Uterus (tissue), 3 donors: ENCODE measurements at regions not wholly inside any gene's neighbourhood (a gene's known extent, or its start where the extent isn't known, plus 50 kb on each side); places are given as distances from the start of the nearest gene placed in this dataset.

Source experiments
- DNase-seq, 2 donors: peaks; one replicate each; pipeline ENCODE4 v3.0.0-alpha.2; 2019 to 2020
- H3K27ac ChIP-seq, 2 donors: fragments of 200-600 bp; sonication (generic); 1 replicate in 1 of 2; 2 replicates in 1 of 2; pipeline ENCODE4 v1.5.1; 2016 to 2018
- H3K27me3 ChIP-seq, 2 donors: fragments of 200-600 bp; sonication (generic); one replicate each; pipeline ENCODE4 v1.5.1; 2018 to 2019; ENCODE audit warnings: control low read depth in 1 of 2
- H3K36me3 ChIP-seq, 2 donors: fragments of 200-600 bp; sonication (generic); one replicate each; pipeline ENCODE4 v1.5.1; 2019; ENCODE audit warnings: control low read depth in 1 of 2
- H3K4me1 ChIP-seq, 2 donors: fragments of 200-600 bp; sonication (generic); one replicate each; pipeline ENCODE4 v1.5.1; 2018 to 2019; ENCODE audit warnings: control low read depth in 1 of 2
- H3K4me3 ChIP-seq, 2 donors: fragments of 200-600 bp; sonication (generic); 1 replicate in 1 of 2; 2 replicates in 1 of 2; pipeline ENCODE4 v1.5.1; 2018 to 2019; ENCODE audit warnings: mild to moderate bottlenecking in 1 of 2
- H3K9me3 ChIP-seq, 2 donors: fragments of 200-600 bp; sonication (generic); one replicate each; pipeline ENCODE4 v1.5.1; 2019; ENCODE audit warnings: control low read depth in 1 of 2
- POLR2A ChIP-seq, 2 donors: fragments of 450-650 bp; IDR thresholded peaks; one replicate each; pipeline ENCODE4 v1.6.1; 2016; ENCODE audit warnings: antibody characterized with exemption in 2 of 2, mild to moderate bottlenecking in 1 of 2, moderate library complexity in 1 of 2
- intact Hi-C: fragments of 100-400 bp; cut with DNase I; formaldehyde crosslinking; loops from one replicate; pipeline ENCODE4 v1.15.1; 2023; ENCODE audit warnings: low total_unique reads
- TF ChIP-seq, protein P1 (sequence below), 4 experiments: fragments of 200-600 bp in 2 of 4; fragments of 450-650 bp in 2 of 4; sonication (generic) in 2 of 4; IDR thresholded peaks; one replicate each; pipeline ENCODE4 v1.5.1; 2016 to 2019; ENCODE audit warnings: antibody characterized with exemption in 4 of 4, mild to moderate bottlenecking in 2 of 4, moderate library complexity in 1 of 4
- donor health status: DM: yes; HTN: yes; CAD: no.

DNA sequence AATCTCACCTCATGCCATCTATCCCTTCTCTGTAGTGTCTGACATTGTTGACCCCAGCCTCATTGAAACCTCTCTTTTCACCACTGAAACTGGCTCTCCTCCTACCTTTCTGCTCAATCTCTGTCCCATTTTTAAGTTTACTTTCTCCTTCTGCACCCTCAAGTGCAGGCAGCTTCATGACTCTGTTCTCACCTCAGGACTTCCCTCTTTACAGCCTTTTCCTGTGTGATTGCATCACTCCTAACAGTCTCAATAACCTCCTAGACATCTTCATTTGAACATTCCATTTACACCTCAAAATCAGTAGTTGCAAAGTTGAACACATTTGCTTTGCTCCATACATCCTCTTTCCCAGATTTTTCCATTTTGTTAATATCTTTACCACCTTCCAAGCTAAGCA, 172.1 kb downstream of the RASEF start:
- Histone ChIP-seq H3K9me3 (no peaks in the 10 kb centered on the region), H3K4me3 (no peak overlapping the region), H3K4me1 (no peaks in the 10 kb centered on the region), H3K27ac (no peak overlapping the region), H3K27me3 (no peaks in the 10 kb centered on the region), H3K36me3 (no peaks in the 10 kb centered on the region)
- TF ChIP-seq, protein P1, sequence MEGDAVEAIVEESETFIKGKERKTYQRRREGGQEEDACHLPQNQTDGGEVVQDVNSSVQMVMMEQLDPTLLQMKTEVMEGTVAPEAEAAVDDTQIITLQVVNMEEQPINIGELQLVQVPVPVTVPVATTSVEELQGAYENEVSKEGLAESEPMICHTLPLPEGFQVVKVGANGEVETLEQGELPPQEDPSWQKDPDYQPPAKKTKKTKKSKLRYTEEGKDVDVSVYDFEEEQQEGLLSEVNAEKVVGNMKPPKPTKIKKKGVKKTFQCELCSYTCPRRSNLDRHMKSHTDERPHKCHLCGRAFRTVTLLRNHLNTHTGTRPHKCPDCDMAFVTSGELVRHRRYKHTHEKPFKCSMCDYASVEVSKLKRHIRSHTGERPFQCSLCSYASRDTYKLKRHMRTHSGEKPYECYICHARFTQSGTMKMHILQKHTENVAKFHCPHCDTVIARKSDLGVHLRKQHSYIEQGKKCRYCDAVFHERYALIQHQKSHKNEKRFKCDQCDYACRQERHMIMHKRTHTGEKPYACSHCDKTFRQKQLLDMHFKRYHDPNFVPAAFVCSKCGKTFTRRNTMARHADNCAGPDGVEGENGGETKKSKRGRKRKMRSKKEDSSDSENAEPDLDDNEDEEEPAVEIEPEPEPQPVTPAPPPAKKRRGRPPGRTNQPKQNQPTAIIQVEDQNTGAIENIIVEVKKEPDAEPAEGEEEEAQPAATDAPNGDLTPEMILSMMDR (IDR thresholded peaks at IDR 0.05): no peak
- TF ChIP-seq POLR2A (IDR thresholded peaks at IDR 0.05): no peak
- intact Hi-C loops: no loop called here
- no peak for DNase-seq

DNA sequence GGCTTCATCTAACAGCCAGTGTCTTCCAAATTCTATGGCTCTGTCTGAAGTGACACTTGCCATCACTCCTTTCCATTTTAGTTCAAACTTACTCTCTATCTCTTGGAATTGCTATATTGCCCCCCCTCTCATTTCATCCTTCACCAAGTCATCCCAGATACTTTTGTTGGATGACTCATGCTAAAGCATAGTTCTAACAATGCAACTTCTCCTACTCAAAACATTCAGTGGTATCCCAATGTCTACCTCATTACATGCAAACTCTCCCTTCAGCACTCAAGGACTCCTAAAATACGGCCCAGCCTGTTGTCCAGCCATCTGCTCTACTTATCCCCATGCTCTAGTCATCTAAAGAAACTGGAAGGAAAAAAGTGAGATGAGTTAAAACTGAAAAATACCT, 171.6 kb downstream of the RASEF start:
- no peak overlapping the region for H3K27ac ChIP-seq
- TF ChIP-seq, protein P1 (IDR thresholded peaks at IDR 0.05): no peak
- no peak for TF ChIP-seq POLR2A (IDR thresholded peaks at IDR 0.05)
- H3K36me3 ChIP-seq: no peaks in the 10 kb centered on the region
- no peaks in the 10 kb centered on the region for H3K27me3 ChIP-seq
- intact Hi-C loops: no loop called here
- H3K4me1 ChIP-seq: no peaks in the 10 kb centered on the region
- no peak for DNase-seq
- no peak overlapping the region for H3K4me3 ChIP-seq
- H3K9me3 ChIP-seq: no peaks in the 10 kb centered on the region

DNA sequence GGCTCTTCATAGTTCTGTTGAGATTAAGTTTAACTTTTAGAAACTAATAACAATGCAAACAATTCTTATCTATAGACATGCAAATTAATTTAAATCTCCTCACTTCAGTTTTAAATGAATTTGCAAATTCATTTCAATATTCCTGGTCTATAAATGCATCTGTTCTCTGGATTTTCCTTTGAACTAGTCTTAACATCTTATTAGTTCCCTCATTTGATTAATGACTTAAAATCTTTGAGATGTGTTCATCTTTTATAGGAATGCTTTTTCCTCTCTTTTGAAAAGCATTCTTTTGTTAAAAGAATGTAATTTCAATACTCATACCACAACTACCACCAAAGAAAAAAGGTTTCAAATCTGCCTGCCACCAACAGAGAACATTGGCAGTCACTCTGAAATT, 169.4 kb downstream of the RASEF start:
- Histone ChIP-seq H3K9me3 (no peaks in the 10 kb centered on the region), H3K27me3 (no peaks in the 10 kb centered on the region), H3K4me1 (no peaks in the 10 kb centered on the region), H3K27ac (no peak overlapping the region), H3K4me3 (no peak overlapping the region), H3K36me3 (no peaks in the 10 kb centered on the region)
- intact Hi-C loops: no loop called here
- DNase-seq: no peak
- TF ChIP-seq POLR2A (IDR thresholded peaks at IDR 0.05): no peak
- TF ChIP-seq, protein P1 (IDR thresholded peaks at IDR 0.05): no peak

DNA sequence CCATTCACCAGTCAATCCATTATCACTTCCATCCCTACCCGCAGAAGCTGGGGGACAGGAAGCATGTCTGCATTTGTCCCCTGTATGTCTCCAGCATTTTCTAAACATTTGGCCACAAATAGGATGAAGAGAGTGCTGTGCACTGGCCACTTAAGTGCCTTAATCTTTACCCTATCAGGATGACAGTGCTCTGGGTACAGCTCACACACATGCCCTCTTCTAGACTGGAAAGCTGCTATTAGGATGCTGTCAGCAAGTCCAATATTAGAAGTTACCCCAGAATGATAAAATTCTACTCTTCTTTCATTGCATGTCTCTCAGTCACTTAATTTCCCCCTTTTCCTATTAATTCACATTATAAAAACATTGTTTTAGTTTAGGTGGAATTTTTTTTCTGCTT, 168.4 kb downstream of the RASEF start:
- Histone ChIP-seq H3K36me3 (no peaks in the 10 kb centered on the region), H3K4me3 (no peak overlapping the region), H3K4me1 (no peaks in the 10 kb centered on the region), H3K27me3 (no peaks in the 10 kb centered on the region), H3K9me3 (no peaks in the 10 kb centered on the region), H3K27ac (no peak overlapping the region)
- intact Hi-C loops: no loop called here
- no peak for TF ChIP-seq POLR2A (IDR thresholded peaks at IDR 0.05)
- TF ChIP-seq, protein P1 (IDR thresholded peaks at IDR 0.05): no peak
- DNase-seq: no peak

DNA sequence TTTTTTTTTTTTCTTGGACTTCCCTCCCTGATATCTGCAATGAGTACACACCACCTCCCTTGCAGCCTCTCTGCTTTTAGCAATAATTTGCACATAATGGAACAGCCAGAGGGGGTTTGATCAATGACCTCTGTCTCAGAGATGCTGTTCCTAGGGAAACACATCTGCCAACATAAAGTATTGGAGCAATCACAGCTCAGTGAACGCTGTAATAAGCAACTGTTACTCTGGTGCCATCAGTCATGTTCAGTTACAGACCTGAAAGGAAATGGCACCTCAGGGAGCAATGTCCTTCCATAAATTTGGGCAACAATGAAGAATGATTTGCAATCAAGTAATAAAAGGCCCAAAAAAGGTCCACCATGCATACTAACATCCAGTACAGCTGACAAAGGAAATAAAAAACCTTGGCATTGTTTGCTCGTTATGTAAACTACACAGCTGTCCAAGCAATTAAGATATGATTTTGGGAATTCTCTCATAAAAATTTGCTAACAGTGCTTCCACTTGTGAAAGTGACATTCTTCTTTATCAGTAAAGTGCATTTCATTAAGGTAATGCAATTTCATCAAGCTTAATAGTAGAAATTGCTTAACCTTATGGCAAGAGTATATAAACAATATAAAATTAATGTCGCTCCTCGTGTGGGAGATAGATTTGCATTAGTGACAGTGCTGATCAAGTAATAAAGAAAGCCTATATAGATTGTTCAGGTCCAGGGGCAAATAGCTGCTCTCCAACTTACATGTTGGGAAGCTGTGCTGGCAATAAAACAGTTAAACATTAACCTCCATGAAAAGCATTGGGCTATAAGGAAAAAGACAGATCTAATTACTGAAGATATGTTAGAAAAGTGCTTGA, 167.8 kb downstream of the RASEF start:
- Histone ChIP-seq H3K4me3 (no peak overlapping the region), H3K9me3 (no peaks in the 10 kb centered on the region), H3K27ac (no peak overlapping the region), H3K36me3 (no peaks in the 10 kb centered on the region), H3K27me3 (no peaks in the 10 kb centered on the region), H3K4me1 (no peaks in the 10 kb centered on the region)
- TF ChIP-seq, protein P1 (IDR thresholded peaks at IDR 0.05): no peak
- no peak for TF ChIP-seq POLR2A (IDR thresholded peaks at IDR 0.05)
- DNase-seq: no peak
- intact Hi-C loops: no loop called here
